Calu3 (cell line): ENCODE measurements at regions not wholly inside any gene's neighbourhood (a gene's known extent, or its start where the extent isn't known, plus 50 kb on each side); places are given as distances from the start of the nearest gene placed in this dataset.

Experiments
- BruUV-seq: library from RNA; stranded (reverse); fragments of 400-500 nt; replicated peaks from 2 replicates; lab custom pipeline; 2021; lab: Mats Ljungman, UMichigan
- CTCF ChIA-PET: fragments of 300-600 bp; sonication (Branson Sonifier 250); formaldehyde crosslinking; loops from one replicate; lab custom pipeline; 2022; ENCODE audit warnings: antibody characterized with exemption; lab: Charles Lee
- DNase-seq: peaks from one replicate; pipeline ENCODE4 v3.0.0; 2022
- H3K27ac Mint-ChIP-seq: one replicate; pipeline ENCODE4 v1.8.0; 2022; ENCODE audit warnings: mixed read lengths; ENCODE audit not compliant: unreplicated experiment
- H3K27me3 Mint-ChIP-seq: one replicate; pipeline ENCODE4 v1.8.0; 2022; ENCODE audit warnings: mixed read lengths; ENCODE audit not compliant: unreplicated experiment
- H3K36me3 Mint-ChIP-seq: one replicate; pipeline ENCODE4 v1.8.0; 2022; ENCODE audit warnings: mild to moderate bottlenecking, moderate library complexity, mixed read lengths; ENCODE audit not compliant: insufficient read depth, unreplicated experiment
- H3K4me1 Mint-ChIP-seq: one replicate; pipeline ENCODE4 v1.8.0; 2022; ENCODE audit warnings: mild to moderate bottlenecking, low read depth, mixed read lengths; ENCODE audit not compliant: unreplicated experiment
- H3K4me3 Mint-ChIP-seq: one replicate; pipeline ENCODE4 v1.8.0; 2022; ENCODE audit warnings: mild to moderate bottlenecking, low read depth, moderate library complexity, mixed read lengths; ENCODE audit not compliant: unreplicated experiment
- H3K9me3 Mint-ChIP-seq: one replicate; pipeline ENCODE4 v1.8.0; 2022; ENCODE audit warnings: low read depth, mixed read lengths; ENCODE audit not compliant: unreplicated experiment
- CTCF ChIP-seq: fragments of 200-600 bp; IDR thresholded peaks from one replicate; pipeline ENCODE4 v1.8.0; 2022; ENCODE audit warnings: antibody characterized with exemption; ENCODE audit not compliant: unreplicated experiment
- intact Hi-C: fragments of 100-400 bp; cut with micrococcal nuclease; formaldehyde crosslinking; loops from one replicate; pipeline ENCODE4 v1.10.0; 2022; ENCODE audit not compliant: unreplicated experiment

- no peaks in the 10 kb centered on the region for H3K27me3 Mint-ChIP-seq
- H3K4me1 Mint-ChIP-seq = peaks cover 48% of the 10 kb centered on the region
- TF ChIP-seq CTCF = no peak
- H3K9me3 Mint-ChIP-seq = peaks cover 2% of the 10 kb centered on the region
- no peak overlapping the region for H3K4me3 Mint-ChIP-seq
- BruUV-seq = no TSS peak
- CTCF ChIA-PET = no interaction called here
- DNase-seq = no peak
- intact Hi-C loops = no loop called here
- H3K27ac Mint-ChIP-seq = no peak overlapping the region
- peaks cover 7% of the 10 kb centered on the region for H3K36me3 Mint-ChIP-seq
Measured at GRCh38 chr7:21370283-21370982, 57.5 kb upstream of the SP4 start.

- no TSS peak for BruUV-seq
- Mint-ChIP-seq H3K9me3 (peaks cover 2% of the 10 kb centered on the region), H3K27me3 (no peaks in the 10 kb centered on the region), H3K27ac (no peak overlapping the region), H3K4me3 (no peak overlapping the region), H3K4me1 (peaks cover 40% of the 10 kb centered on the region), H3K36me3 (peaks cover under 1% of the 10 kb centered on the region)
- intact Hi-C loops = no loop called here
- CTCF ChIA-PET = interaction anchor here (0.6 to 0.7 kb wide), 2 partner anchors 108 to 1342 kb away, joined by 3 read pairs; no protein-coding TSS in a partner anchor
- DNase-seq = no peak
- TF ChIP-seq CTCF = no peak
Measured at GRCh38 chr7:21371360-21371759, 56.5 kb upstream of the SP4 start.

DNA sequence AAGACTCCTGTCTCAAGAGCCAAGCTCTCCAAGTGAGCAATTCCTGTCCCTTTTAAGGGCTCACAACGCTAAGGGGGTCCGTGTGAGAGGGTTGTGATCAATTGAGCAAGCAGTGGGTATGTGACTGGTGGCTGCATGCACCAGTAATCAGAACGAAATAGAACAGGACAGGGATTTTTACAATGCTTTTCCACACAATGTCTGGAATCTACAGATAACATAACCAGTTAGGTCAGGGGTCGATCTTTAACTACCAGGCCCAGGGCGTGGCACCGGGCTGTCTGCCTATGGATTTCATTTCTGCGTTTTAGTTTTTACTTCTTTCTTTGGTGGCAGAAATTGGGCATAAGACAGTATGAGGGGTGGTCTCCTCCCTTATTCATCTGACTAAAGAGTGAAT lies 54.9 kb upstream of the SP4 start:
- DNase-seq = no peak
- CTCF ChIA-PET = no interaction called here
- Mint-ChIP-seq H3K27me3 (no peaks in the 10 kb centered on the region), H3K27ac (no peak overlapping the region), H3K4me1 (peaks cover 24% of the 10 kb centered on the region), H3K4me3 (no peak overlapping the region), H3K9me3 (peaks cover 14% of the 10 kb centered on the region), H3K36me3 (no peaks in the 10 kb centered on the region)
- TF ChIP-seq CTCF = no peak
- intact Hi-C loops = no loop called here
- BruUV-seq = no TSS peak

GRCh38 chr7:21374134-21374533 lies 53.7 kb upstream of the SP4 start:
- Mint-ChIP-seq H3K27me3 (no peaks in the 10 kb centered on the region), H3K4me1 (peaks cover 20% of the 10 kb centered on the region), H3K27ac (no peak overlapping the region), H3K36me3 (no peaks in the 10 kb centered on the region), H3K4me3 (no peak overlapping the region), H3K9me3 (peaks cover 14% of the 10 kb centered on the region)
- no TSS peak for BruUV-seq
- DNase-seq = no peak
- CTCF ChIA-PET = no interaction called here
- no peak for TF ChIP-seq CTCF
- intact Hi-C loops = no loop called here
